CD8-positive, alpha-beta memory T cell (primary cell): ENCODE measurements at regions not wholly inside any gene's neighbourhood (a gene's known extent, or its start where the extent isn't known, plus 50 kb on each side); places are given as distances from the start of the nearest gene placed in this dataset.
"Not testable (repeated sequence)": the region's sequence is repeated elsewhere in the genome, so short reads cannot be mapped to it uniquely, and the experiment has no call there.

Experiments
- CTCF ChIA-PET: fragments of 350-600 bp; sonication (Branson Sonifier 250); formaldehyde crosslinking; loops from one replicate; lab custom pipeline; 2021; ENCODE audit warnings: antibody characterized with exemption; lab: Charles Lee
- POLR2A ChIA-PET: fragments of 350-600 bp; sonication (Branson Sonifier 250); formaldehyde crosslinking; loops from one replicate; lab custom pipeline; 2021; ENCODE audit warnings: antibody characterized with exemption; lab: Charles Lee
- DNase-seq, 5 donors: peaks; one replicate each; pipeline versions ENCODE4 v3.0.0 to v3.0.0-alpha.2; 2020 to 2022; ENCODE audit warnings: mixed read lengths in 1 of 5
- H3K27ac ChIP-seq: one replicate; pipeline ENCODE4 v1.7.0; 2013; ENCODE audit warnings: low read depth, mild to moderate bottlenecking, low read length, moderate library complexity
- H3K27me3 ChIP-seq: 2 replicates; pipeline ENCODE4 v1.7.0; 2013; ENCODE audit warnings: low read length, mild to moderate bottlenecking; ENCODE audit not compliant: insufficient read depth, poor library complexity, severe bottlenecking
- H3K36me3 ChIP-seq: 2 replicates; pipeline ENCODE4 v1.7.0; 2013; ENCODE audit warnings: mild to moderate bottlenecking, low read length, moderate library complexity; ENCODE audit not compliant: insufficient read depth
- H3K4me1 ChIP-seq: 2 replicates; pipeline ENCODE4 v1.7.0; 2013; ENCODE audit warnings: mild to moderate bottlenecking, low read length, moderate library complexity; ENCODE audit not compliant: insufficient read depth
- H3K4me3 ChIP-seq: 2 replicates; pipeline ENCODE4 v1.7.0; 2013; ENCODE audit warnings: mild to moderate bottlenecking, low read length
- H3K9me3 ChIP-seq: 2 replicates; pipeline ENCODE4 v1.7.0; 2013; ENCODE audit warnings: mild to moderate bottlenecking, low read length
- H3K27ac Mint-ChIP-seq, 8 donors: one replicate each; pipeline ENCODE4 v1.8.0; 2020 to 2021; ENCODE audit warnings: mixed read lengths in 8 of 8, mild to moderate bottlenecking in 6 of 8, inconsistent platforms in 3 of 8, moderate library complexity in 3 of 8
- H3K27me3 Mint-ChIP-seq, 2 donors: one replicate each; pipeline ENCODE4 v1.8.0; 2020 to 2021; ENCODE audit warnings: mixed read lengths in 2 of 2, mild to moderate bottlenecking in 1 of 2, moderate library complexity in 1 of 2
- H3K36me3 Mint-ChIP-seq, 3 donors: one replicate each; pipeline ENCODE4 v1.8.0; 2020 to 2021; ENCODE audit warnings: mixed read lengths in 3 of 3, inconsistent platforms in 1 of 3, mild to moderate bottlenecking in 1 of 3
- H3K4me1 Mint-ChIP-seq, 3 donors: one replicate each; pipeline ENCODE4 v1.8.0; 2020 to 2021; ENCODE audit warnings: mixed read lengths in 3 of 3, inconsistent platforms in 1 of 3, mild to moderate bottlenecking in 1 of 3
- H3K4me3 Mint-ChIP-seq, 7 donors: one replicate each; pipeline ENCODE4 v1.8.0; 2020 to 2021; ENCODE audit warnings: mixed read lengths in 7 of 7, mild to moderate bottlenecking in 6 of 7, moderate library complexity in 4 of 7, inconsistent platforms in 2 of 7
- H3K9me3 Mint-ChIP-seq, 5 donors: one replicate each; pipeline ENCODE4 v1.8.0; 2020 to 2022; ENCODE audit warnings: mixed read lengths in 5 of 5, mild to moderate bottlenecking in 3 of 5, moderate library complexity in 2 of 5, inconsistent platforms in 1 of 5

GRCh38 chrX:13419918-13420317 lies 100.1 kb upstream of the ATXN3L start:
- peaks cover 0 to 13% of the 10 kb centered on the region in 2 donors for H3K27me3 Mint-ChIP-seq
- H3K4me1 Mint-ChIP-seq, result no peaks in the 10 kb centered on the region
- H3K36me3 ChIP-seq, result no peaks in the 10 kb centered on the region
- H3K4me1 ChIP-seq, result no peaks in the 10 kb centered on the region
- H3K9me3 ChIP-seq, result no peaks in the 10 kb centered on the region
- H3K4me3 ChIP-seq, result no peak overlapping the region
- H3K9me3 Mint-ChIP-seq, result peaks cover 0 to 2% (median 0%) of the 10 kb centered on the region in 5 donors
- ChIA-PET POLR2A (no interaction called here), CTCF (no interaction called here)
- no peaks in the 10 kb centered on the region for H3K27me3 ChIP-seq
- no peak for DNase-seq
- H3K27ac Mint-ChIP-seq, result no peak overlapping the region
- H3K36me3 Mint-ChIP-seq, result no peaks in the 10 kb centered on the region
- no peak overlapping the region for H3K27ac ChIP-seq
- no peak overlapping the region for H3K4me3 Mint-ChIP-seq

DNA sequence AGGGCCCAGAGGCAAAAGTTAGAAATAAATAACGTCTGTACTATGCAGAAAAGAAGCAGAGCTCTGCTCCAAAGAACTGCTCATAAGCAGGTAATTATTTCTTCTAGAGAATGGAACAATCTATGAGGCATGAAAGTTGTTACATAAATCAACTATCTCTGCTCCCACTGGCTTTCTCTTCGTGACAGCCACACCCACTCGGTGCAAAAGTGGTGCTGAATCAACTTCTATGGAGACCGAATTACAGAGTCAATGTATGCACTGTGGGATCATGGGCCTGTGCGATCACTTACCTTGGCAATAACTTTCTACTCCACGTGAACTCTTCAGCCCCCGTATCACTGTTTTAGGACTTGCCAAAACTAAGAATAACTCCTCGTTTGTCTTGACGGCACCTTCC lies 99.4 kb upstream of the ATXN3L start:
- H3K36me3 ChIP-seq, result no peaks in the 10 kb centered on the region
- Mint-ChIP-seq H3K36me3 (no peaks in the 10 kb centered on the region), H3K27ac (peak overlapping the region in 1 of 8 donors; percentile 70), H3K4me3 (no peak overlapping the region), H3K9me3 (peaks cover 0 to 2% (median 0%) of the 10 kb centered on the region in 5 donors), H3K27me3 (peaks cover 0 to 12% of the 10 kb centered on the region in 2 donors), H3K4me1 (no peaks in the 10 kb centered on the region)
- H3K27ac ChIP-seq, result no peak overlapping the region
- no peaks in the 10 kb centered on the region for H3K4me1 ChIP-seq
- DNase-seq, result no peak
- no peak overlapping the region for H3K4me3 ChIP-seq
- POLR2A ChIA-PET, result no interaction called here
- no peaks in the 10 kb centered on the region for H3K27me3 ChIP-seq
- H3K9me3 ChIP-seq, result no peaks in the 10 kb centered on the region
- CTCF ChIA-PET, result no interaction called here

DNA sequence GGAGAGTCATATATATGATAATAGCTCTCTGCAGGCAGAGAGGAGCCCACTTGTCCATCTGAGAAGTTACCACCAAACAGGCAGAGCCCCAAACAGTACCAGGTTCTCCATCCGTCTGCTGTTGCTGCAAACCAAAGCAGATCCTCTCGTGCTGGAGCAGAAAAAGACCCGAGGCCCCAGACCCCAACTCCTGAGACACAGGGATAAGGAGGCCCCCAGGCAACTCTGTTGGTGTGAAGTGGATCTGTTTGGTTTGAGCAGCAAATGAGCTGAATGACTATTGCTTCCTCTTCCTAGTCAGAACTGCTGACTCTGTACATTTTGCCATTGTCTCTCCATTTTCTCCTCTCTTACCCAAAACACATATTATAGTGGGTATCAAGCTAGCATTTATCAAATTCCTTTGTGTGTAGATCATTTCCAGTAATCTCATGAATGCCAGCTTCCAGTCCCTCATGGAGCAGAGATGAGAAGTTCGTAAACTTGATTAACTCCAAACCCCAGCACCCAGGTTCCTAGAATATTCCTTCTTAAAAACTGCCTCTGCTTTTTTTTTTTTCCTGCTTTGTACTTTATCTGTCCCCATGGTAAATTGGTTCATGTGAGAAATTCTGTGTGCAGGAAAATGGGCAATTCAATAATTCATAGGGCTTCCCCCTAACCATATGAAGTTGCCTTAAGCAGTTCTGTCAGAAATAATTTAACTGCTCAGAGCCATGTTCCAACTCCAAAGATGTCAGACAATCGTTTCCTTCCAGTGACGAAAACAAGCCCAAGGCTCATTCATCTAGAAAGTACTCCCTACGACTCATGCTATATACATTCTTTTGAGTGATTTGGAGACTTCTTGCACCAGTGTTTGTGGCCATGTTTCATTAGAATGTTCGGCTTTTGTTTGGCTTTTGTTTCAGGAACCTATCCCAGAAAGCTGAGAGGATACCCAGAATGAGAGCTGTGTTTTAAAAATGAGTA lies 98.6 kb upstream of the ATXN3L start:
- Histone ChIP-seq H3K27ac (no peak overlapping the region), H3K9me3 (no peaks in the 10 kb centered on the region), H3K27me3 (no peaks in the 10 kb centered on the region), H3K4me3 (no peak overlapping the region), H3K4me1 (no peaks in the 10 kb centered on the region), H3K36me3 (no peaks in the 10 kb centered on the region)
- Mint-ChIP-seq H3K4me1 (no peaks in the 10 kb centered on the region), H3K9me3 (peaks cover 0 to 2% (median 0%) of the 10 kb centered on the region in 5 donors), H3K27ac (no peak overlapping the region), H3K4me3 (no peak overlapping the region), H3K36me3 (no peaks in the 10 kb centered on the region), H3K27me3 (peaks cover 0 to 12% of the 10 kb centered on the region in 2 donors)
- CTCF ChIA-PET, result no interaction called here
- POLR2A ChIA-PET, result no interaction called here
- no peak for DNase-seq

GRCh38 chrX:13415509-13415908 lies 95.7 kb upstream of the ATXN3L start:
- Mint-ChIP-seq H3K4me1 (peaks cover 0 to 3% (median 0%) of the 10 kb centered on the region in 3 donors), H3K4me3 (no peak overlapping the region), H3K36me3 (no peaks in the 10 kb centered on the region), H3K27me3 (peaks cover 0 to 14% of the 10 kb centered on the region in 2 donors), H3K27ac (no peak overlapping the region), H3K9me3 (peaks cover 0 to 2% (median 0%) of the 10 kb centered on the region in 5 donors)
- H3K4me3 ChIP-seq, result no peak overlapping the region
- DNase-seq, result no peak
- CTCF ChIA-PET, result no interaction called here
- no peaks in the 10 kb centered on the region for H3K9me3 ChIP-seq
- no peaks in the 10 kb centered on the region for H3K27me3 ChIP-seq
- H3K36me3 ChIP-seq, result no peaks in the 10 kb centered on the region
- H3K27ac ChIP-seq, result no peak overlapping the region
- POLR2A ChIA-PET, result no interaction called here
- H3K4me1 ChIP-seq, result no peaks in the 10 kb centered on the region

DNA sequence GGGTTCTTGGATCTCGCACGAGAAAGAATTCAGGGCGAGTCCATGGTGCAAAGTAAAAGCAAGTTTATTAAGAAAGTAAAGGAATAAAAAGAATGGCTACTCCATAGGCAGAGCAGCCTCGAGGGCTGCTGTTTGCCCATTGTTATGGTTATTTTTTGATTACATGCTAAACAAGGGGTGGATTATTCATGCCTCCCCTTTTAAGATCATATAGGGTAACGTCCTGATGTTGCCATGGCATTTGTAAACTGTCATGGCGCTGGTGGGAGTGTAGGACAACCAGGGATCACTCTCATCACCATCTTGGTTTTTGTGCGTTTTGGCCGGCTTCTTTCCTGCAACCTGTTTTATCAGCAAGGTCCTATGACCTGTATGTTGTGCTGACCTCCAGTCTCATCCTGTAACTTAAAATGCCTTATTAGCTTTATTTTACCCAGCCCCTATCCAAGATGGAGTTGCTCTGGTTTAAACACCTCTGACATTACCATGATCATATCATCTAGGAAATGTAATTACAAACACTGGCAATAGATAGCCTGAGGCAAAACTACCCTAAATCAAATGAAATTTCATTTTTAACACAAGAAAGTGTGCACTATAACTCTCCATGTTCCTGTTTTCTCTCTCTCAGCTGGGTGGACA lies 94.3 kb upstream of the ATXN3L start:
- ChIA-PET CTCF (no interaction called here), POLR2A (no interaction called here)
- Histone ChIP-seq H3K4me3 (no peak overlapping the region), H3K36me3 (no peaks in the 10 kb centered on the region), H3K27me3 (no peaks in the 10 kb centered on the region), H3K27ac (no peak overlapping the region), H3K4me1 (no peaks in the 10 kb centered on the region), H3K9me3 (no peaks in the 10 kb centered on the region)
- no peak overlapping the region for H3K4me3 Mint-ChIP-seq
- H3K36me3 Mint-ChIP-seq, result no peaks in the 10 kb centered on the region
- H3K9me3 Mint-ChIP-seq, result peaks cover 0 to 2% (median 0%) of the 10 kb centered on the region in 5 donors
- peaks cover 0 to 3% (median 0%) of the 10 kb centered on the region in 3 donors for H3K4me1 Mint-ChIP-seq
- peak overlapping the region in 1 of 8 donors; percentile 56 for H3K27ac Mint-ChIP-seq
- no peak for DNase-seq
- peaks cover 0 to 10% of the 10 kb centered on the region in 2 donors for H3K27me3 Mint-ChIP-seq

GRCh38 chrX:13412208-13412600 lies 92.4 kb upstream of the ATXN3L start:
- Histone ChIP-seq H3K9me3 (no peaks in the 10 kb centered on the region), H3K36me3 (no peaks in the 10 kb centered on the region), H3K4me3 (no peak overlapping the region), H3K4me1 (no peaks in the 10 kb centered on the region), H3K27me3 (no peaks in the 10 kb centered on the region), H3K27ac (no peak overlapping the region)
- ChIA-PET CTCF (no interaction called here), POLR2A (no interaction called here)
- no peak for DNase-seq
- Mint-ChIP-seq H3K36me3 (no peaks in the 10 kb centered on the region), H3K4me3 (no peak overlapping the region), H3K27me3 (peaks cover 0 to 8% of the 10 kb centered on the region in 2 donors), H3K9me3 (peaks cover 0 to 9% (median 8%) of the 10 kb centered on the region in 5 donors), H3K4me1 (peaks cover 0 to 3% (median 0%) of the 10 kb centered on the region in 3 donors), H3K27ac (no peak overlapping the region)

DNA sequence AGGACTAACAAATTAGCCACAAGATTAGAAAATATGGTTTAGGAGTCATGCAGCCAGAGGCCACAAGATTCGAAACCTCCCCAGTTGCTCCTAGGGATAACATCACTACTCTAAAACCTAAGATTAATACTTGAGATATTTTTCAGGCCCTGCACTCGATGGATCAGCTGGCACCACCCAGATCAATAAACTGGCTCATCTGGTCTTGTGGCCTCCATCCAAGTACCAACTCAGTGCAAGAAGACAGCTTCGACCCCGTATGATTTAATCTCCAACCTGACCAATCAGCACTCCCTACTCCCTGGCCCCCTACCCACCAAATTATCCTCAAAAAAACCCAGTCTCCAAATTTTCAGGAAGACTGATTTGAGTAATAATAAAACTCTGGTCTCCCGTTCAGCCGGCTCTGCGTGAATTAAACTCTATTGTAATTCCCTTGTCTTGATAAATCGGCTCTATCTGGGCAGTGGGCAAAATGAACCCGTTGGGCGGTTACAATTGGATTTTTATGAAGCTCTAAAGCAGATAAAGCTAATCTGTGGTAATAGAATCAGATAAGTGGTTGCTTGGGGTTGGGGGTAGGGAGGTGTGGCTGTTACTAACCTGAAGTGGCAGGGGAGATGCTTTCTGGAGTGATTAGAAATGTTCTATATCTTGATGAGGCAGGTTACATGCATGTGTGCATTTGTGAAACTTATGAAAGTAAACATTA lies 91.8 kb upstream of the ATXN3L start:
- no peaks in the 10 kb centered on the region for H3K36me3 Mint-ChIP-seq
- H3K4me3 Mint-ChIP-seq, result no peak overlapping the region
- no peak for DNase-seq
- peaks cover 0 to 9% of the 10 kb centered on the region in 2 donors for H3K27me3 Mint-ChIP-seq
- no peak overlapping the region for H3K27ac Mint-ChIP-seq
- H3K27me3 ChIP-seq, result no peaks in the 10 kb centered on the region
- H3K36me3 ChIP-seq, result no peaks in the 10 kb centered on the region
- H3K9me3 ChIP-seq, result no peaks in the 10 kb centered on the region
- no peak overlapping the region for H3K4me3 ChIP-seq
- H3K9me3 Mint-ChIP-seq, result peaks cover 0 to 14% (median 11%) of the 10 kb centered on the region in 5 donors
- POLR2A ChIA-PET, result no interaction called here
- peaks cover 0 to 3% (median 0%) of the 10 kb centered on the region in 3 donors for H3K4me1 Mint-ChIP-seq
- H3K27ac ChIP-seq, result no peak overlapping the region
- CTCF ChIA-PET, result no interaction called here
- no peaks in the 10 kb centered on the region for H3K4me1 ChIP-seq

DNA sequence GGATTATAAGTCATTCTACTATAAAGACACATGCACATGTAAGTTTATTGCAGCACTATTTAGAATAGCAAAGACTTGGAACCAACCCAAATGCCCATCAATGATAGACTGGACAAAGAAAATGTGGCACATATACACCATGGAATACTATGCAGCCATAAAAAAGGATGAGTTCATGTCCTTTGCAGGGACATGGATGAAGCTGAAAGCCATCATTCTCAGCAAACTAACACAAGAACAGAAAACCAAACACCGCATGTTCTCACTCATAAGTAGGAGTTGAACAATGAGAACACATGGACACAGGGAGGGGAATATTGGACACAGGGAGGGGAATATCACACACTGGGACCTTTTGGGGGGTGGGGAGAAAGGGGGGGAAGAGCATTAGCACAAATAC lies 88.7 kb upstream of the ATXN3L start:
- H3K36me3 Mint-ChIP-seq, DNase-seq, H3K4me1 Mint-ChIP-seq, H3K4me3 Mint-ChIP-seq, H3K9me3 ChIP-seq, H3K4me3 ChIP-seq, CTCF ChIA-PET, H3K27ac Mint-ChIP-seq, H3K27me3 ChIP-seq, H3K27ac ChIP-seq, H3K4me1 ChIP-seq, H3K36me3 ChIP-seq, POLR2A ChIA-PET: not testable (repeated sequence)
- Mint-ChIP-seq H3K27me3 (peaks cover 0 to 18% of the 10 kb centered on the region in 2 donors), H3K9me3 (peaks cover 0 to 16% (median 11%) of the 10 kb centered on the region in 5 donors)
